Upper lobe of left lung (tissue), 6 donors: ENCODE measurements at regions not wholly inside any gene's neighbourhood (a gene's known extent, or its start where the extent isn't known, plus 50 kb on each side); places are given as distances from the start of the nearest gene placed in this dataset.

Experiments used
- ATAC-seq, 2 donors: fragments of 200-7000 bp; cut with Tn5 transposase; one replicate each; pipeline ENCODE4 v1.9.1; 2022; ENCODE audit warnings: mild to moderate bottlenecking in 2 of 2, moderate library complexity in 2 of 2; ENCODE audit not compliant: low FRiP score in 2 of 2
- DNase-seq, 2 donors: peaks; one replicate each; pipeline ENCODE4 v3.0.0-alpha.2; 2019 to 2020
- H3K27ac ChIP-seq, 4 donors: fragments of 200-600 bp; sonication (generic); one replicate each; pipeline ENCODE4 v1.5.1; 2016 to 2019
- H3K27me3 ChIP-seq, 4 donors: fragments of 200-600 bp; sonication (generic); one replicate each; pipeline ENCODE4 v1.5.1; 2017 to 2019
- H3K36me3 ChIP-seq, 4 donors: fragments of 200-600 bp; sonication (generic); one replicate each; pipeline ENCODE4 v1.5.1; 2016 to 2019
- H3K4me1 ChIP-seq, 4 donors: fragments of 200-600 bp; sonication (generic); one replicate each; pipeline ENCODE4 v1.5.1; 2018 to 2019
- H3K4me3 ChIP-seq, 4 donors: fragments of 200-600 bp; sonication (generic); one replicate each; pipeline ENCODE4 v1.5.1; 2017 to 2019; ENCODE audit warnings: mild to moderate bottlenecking in 2 of 4, moderate library complexity in 1 of 4
- H3K9me3 ChIP-seq, 4 donors: fragments of 200-600 bp; sonication (generic); one replicate each; pipeline ENCODE4 v1.5.1; 2018 to 2019
- EP300 ChIP-seq, 4 donors: sonication (generic); formaldehyde crosslinking; IDR thresholded peaks; one replicate each; pipeline ENCODE4 v1.5.1; 2017; ENCODE audit warnings: antibody characterized with exemption in 4 of 4, control low read depth in 2 of 4
- POLR2A ChIP-seq, 4 donors: fragments of 450-650 bp; IDR thresholded peaks; one replicate each; pipeline ENCODE4 v1.5.1; 2016 to 2017; ENCODE audit warnings: antibody characterized with exemption in 4 of 4, mild to moderate bottlenecking in 2 of 4
- POLR2AphosphoS5 ChIP-seq, 2 donors: sonication (generic); formaldehyde crosslinking; IDR thresholded peaks; one replicate each; pipeline ENCODE4 v1.5.1; 2017; ENCODE audit warnings: antibody characterized with exemption in 2 of 2
- WGBS, 2 donors: methylation state at CpG; one replicate each; pipeline ENCODE4 v1.1.5; 2017 to 2018; 5-methylcytosine and 5-hydroxymethylcytosine counted together
- TF ChIP-seq, protein P1 (sequence below), 6 experiments: fragments of 450-650 bp in 4 of 6; fragments of 200-600 bp in 2 of 6; sonication (generic) in 2 of 6; IDR thresholded peaks; one replicate each; pipeline ENCODE4 v1.5.1; 2016 to 2019; ENCODE audit warnings: antibody characterized with exemption in 6 of 6
- donor health status: DM: no; HTN: no; CAD: no; lungs with moderate emphysema.
- donor health status: DM: no; HTN: yes; CAD: no; lungs with severe emphysema.

GRCh38 chr15:62426387-62426956, 261.4 kb upstream of the C2CD4B start:
- Histone ChIP-seq H3K4me3 (no peak overlapping the region), H3K9me3 (no peaks in the 10 kb centered on the region), H3K27ac (no peak overlapping the region), H3K4me1 (peaks cover 0 to 9% (median 2%) of the 10 kb centered on the region in 4 donors), H3K27me3 (no peaks in the 10 kb centered on the region), H3K36me3 (no peaks in the 10 kb centered on the region)
- DNase-seq = no peak
- 80 to 84% methylated on average over 4 of the region's 4 CpGs for WGBS, 2 donors
- ATAC-seq = no peak
- TF ChIP-seq POLR2A (IDR thresholded peaks at IDR 0.05) (no peak), EP300 (IDR thresholded peaks at IDR 0.05) (no peak), POLR2AphosphoS5 (IDR thresholded peaks at IDR 0.05) (no peak)
- TF ChIP-seq, protein P1, sequence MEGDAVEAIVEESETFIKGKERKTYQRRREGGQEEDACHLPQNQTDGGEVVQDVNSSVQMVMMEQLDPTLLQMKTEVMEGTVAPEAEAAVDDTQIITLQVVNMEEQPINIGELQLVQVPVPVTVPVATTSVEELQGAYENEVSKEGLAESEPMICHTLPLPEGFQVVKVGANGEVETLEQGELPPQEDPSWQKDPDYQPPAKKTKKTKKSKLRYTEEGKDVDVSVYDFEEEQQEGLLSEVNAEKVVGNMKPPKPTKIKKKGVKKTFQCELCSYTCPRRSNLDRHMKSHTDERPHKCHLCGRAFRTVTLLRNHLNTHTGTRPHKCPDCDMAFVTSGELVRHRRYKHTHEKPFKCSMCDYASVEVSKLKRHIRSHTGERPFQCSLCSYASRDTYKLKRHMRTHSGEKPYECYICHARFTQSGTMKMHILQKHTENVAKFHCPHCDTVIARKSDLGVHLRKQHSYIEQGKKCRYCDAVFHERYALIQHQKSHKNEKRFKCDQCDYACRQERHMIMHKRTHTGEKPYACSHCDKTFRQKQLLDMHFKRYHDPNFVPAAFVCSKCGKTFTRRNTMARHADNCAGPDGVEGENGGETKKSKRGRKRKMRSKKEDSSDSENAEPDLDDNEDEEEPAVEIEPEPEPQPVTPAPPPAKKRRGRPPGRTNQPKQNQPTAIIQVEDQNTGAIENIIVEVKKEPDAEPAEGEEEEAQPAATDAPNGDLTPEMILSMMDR (IDR thresholded peaks at IDR 0.05) = no peak

- 85 to 91% methylated on average over 8 of the region's 8 CpGs for WGBS, 2 donors
- Histone ChIP-seq H3K4me3 (no peak overlapping the region), H3K27ac (no peak overlapping the region), H3K36me3 (no peaks in the 10 kb centered on the region), H3K27me3 (no peaks in the 10 kb centered on the region), H3K9me3 (no peaks in the 10 kb centered on the region), H3K4me1 (peaks cover 0 to 9% (median 6%) of the 10 kb centered on the region in 4 donors)
- ATAC-seq (no peak), DNase-seq (no peak)
- no peak for TF ChIP-seq POLR2AphosphoS5 (IDR thresholded peaks at IDR 0.05)
- TF ChIP-seq EP300 (IDR thresholded peaks at IDR 0.05) = no peak
- TF ChIP-seq POLR2A (IDR thresholded peaks at IDR 0.05) = no peak
- TF ChIP-seq, protein P1 (IDR thresholded peaks at IDR 0.05) = no peak
These were observed 263.2 kb upstream of the C2CD4B start for GRCh38 chr15:62428259-62428658.

DNA sequence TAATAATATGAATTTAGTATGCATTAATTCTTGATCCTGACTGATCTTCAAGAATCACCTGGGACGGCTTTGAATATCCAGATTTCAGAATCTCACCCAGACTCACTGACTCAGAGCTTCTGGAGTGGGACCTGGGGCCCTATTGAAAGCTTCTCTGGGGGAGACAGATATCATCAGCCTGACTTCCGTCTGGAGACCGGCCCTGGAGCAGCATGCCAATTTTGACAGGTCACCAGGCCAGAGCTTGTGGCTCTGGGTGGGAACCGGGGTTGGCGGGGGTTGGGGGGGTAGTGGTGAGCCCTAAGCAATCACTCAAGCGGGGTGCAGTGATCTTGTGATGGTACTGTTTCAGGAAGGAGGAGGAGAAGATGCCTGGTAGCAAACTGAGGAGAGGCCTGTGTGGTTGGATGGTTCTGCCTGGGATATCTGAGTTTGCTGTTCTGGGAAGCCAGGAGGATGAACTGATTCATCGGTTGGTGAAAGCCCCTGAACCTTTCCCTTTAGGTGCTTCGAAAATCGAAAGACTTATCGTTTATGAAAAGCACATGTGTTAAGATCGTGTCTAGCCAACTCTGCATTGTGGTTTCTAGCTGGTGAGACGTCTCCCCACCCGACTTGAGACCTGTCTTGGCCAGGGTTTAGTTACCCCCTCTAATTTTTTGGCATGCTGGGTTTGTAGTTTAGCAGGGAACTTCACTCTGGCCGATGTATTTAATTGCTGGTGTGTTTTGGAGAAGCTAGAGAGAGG, 263.9 kb upstream of the C2CD4B start:
- 82 to 87% methylated on average over 11 to 13 of the region's 14 CpGs for WGBS, 2 donors
- H3K27ac ChIP-seq = no peak overlapping the region
- TF ChIP-seq POLR2A (IDR thresholded peaks at IDR 0.05) (no peak), POLR2AphosphoS5 (IDR thresholded peaks at IDR 0.05) (no peak), EP300 (IDR thresholded peaks at IDR 0.05) (no peak)
- TF ChIP-seq, protein P1 (IDR thresholded peaks at IDR 0.05) = no peak
- ATAC-seq (no peak), DNase-seq (no peak)
- no peak overlapping the region for H3K4me3 ChIP-seq
- no peaks in the 10 kb centered on the region for H3K27me3 ChIP-seq
- H3K36me3 ChIP-seq = no peaks in the 10 kb centered on the region
- H3K9me3 ChIP-seq = no peaks in the 10 kb centered on the region
- H3K4me1 ChIP-seq = peaks cover 0 to 9% (median 6%) of the 10 kb centered on the region in 4 donors

GRCh38 chr15:62430056-62430455, 265.0 kb upstream of the C2CD4B start:
- Histone ChIP-seq H3K4me1 (peaks cover 0 to 9% (median 6%) of the 10 kb centered on the region in 4 donors), H3K9me3 (no peaks in the 10 kb centered on the region), H3K4me3 (no peak overlapping the region), H3K27me3 (no peaks in the 10 kb centered on the region), H3K27ac (no peak overlapping the region), H3K36me3 (no peaks in the 10 kb centered on the region)
- no peak for DNase-seq
- ATAC-seq = no peak
- TF ChIP-seq POLR2AphosphoS5 (IDR thresholded peaks at IDR 0.05) = no peak
- TF ChIP-seq, protein P1 (IDR thresholded peaks at IDR 0.05) = no peak
- no peak for TF ChIP-seq POLR2A (IDR thresholded peaks at IDR 0.05)
- TF ChIP-seq EP300 (IDR thresholded peaks at IDR 0.05) = no peak
- 68 to 70% methylated on average over 2 of the region's 2 CpGs for WGBS, 2 donors
